H9 (cell line): ENCODE measurements at regions not wholly inside any gene's neighbourhood (a gene's known extent, or its start where the extent isn't known, plus 50 kb on each side); places are given as distances from the start of the nearest gene placed in this dataset.
A peak's percentile ranks its signal among the peaks of the same experiment; 100 is the strongest.

ENCODE experiments used
- DNase-seq: peaks from one replicate; pipeline ENCODE4 v3.0.0-alpha.2; 2017
- H2AFZ ChIP-seq: one replicate; pipeline ENCODE4 v1.6.1; 2013; ENCODE audit warnings: mild to moderate bottlenecking, low read length, control low read depth, moderate library complexity
- H2AK5ac ChIP-seq: 2 replicates; pipeline ENCODE4 v1.6.1; 2013; ENCODE audit warnings: low read length, control low read depth, mixed read lengths; ENCODE audit not compliant: insufficient read length
- H2BK120ac ChIP-seq: one replicate; pipeline ENCODE4 v1.6.1; 2013; ENCODE audit warnings: low read depth, mild to moderate bottlenecking, low read length, control low read depth, inconsistent platforms; ENCODE audit not compliant: poor library complexity, severe bottlenecking
- H2BK12ac ChIP-seq: 2 replicates; pipeline ENCODE4 v1.6.1; 2013; ENCODE audit warnings: low read length, control low read depth, mixed read lengths, low read depth; ENCODE audit not compliant: insufficient read length
- H2BK15ac ChIP-seq: 2 replicates; pipeline ENCODE4 v1.6.1; 2013; ENCODE audit warnings: low read depth, low read length, control low read depth
- H2BK20ac ChIP-seq: one replicate; pipeline ENCODE4 v1.6.1; 2013; ENCODE audit warnings: low read depth, mild to moderate bottlenecking, low read length, control low read depth, inconsistent platforms; ENCODE audit not compliant: poor library complexity, severe bottlenecking
- H2BK5ac ChIP-seq: 2 replicates; pipeline ENCODE4 v1.6.1; 2013; ENCODE audit warnings: low read length, control low read depth, mixed read lengths; ENCODE audit not compliant: insufficient read length
- H3K14ac ChIP-seq: 2 replicates; pipeline ENCODE4 v1.6.1; 2013; ENCODE audit warnings: low read length, control low read depth; ENCODE audit not compliant: insufficient read depth
- H3K18ac ChIP-seq: 2 replicates; pipeline ENCODE4 v1.6.1; 2013; ENCODE audit warnings: low read depth, mild to moderate bottlenecking, mixed read lengths, low read length, control low read depth; ENCODE audit not compliant: insufficient read length
- H3K23ac ChIP-seq: 2 replicates; pipeline ENCODE4 v1.6.1; 2013; ENCODE audit warnings: low read length, control low read depth, mixed read lengths, low read depth; ENCODE audit not compliant: insufficient read length
- H3K23me2 ChIP-seq: 2 replicates; pipeline ENCODE4 v1.6.1; 2013; ENCODE audit warnings: low read depth, mild to moderate bottlenecking, mixed read lengths, low read length, control low read depth; ENCODE audit not compliant: insufficient read length, poor library complexity, severe bottlenecking
- H3K27ac ChIP-seq: 2 replicates; pipeline ENCODE4 v1.5.1; 2013; ENCODE audit warnings: low read length, control low read depth, mixed read lengths, low read depth; ENCODE audit not compliant: insufficient read length
- H3K27me3 ChIP-seq: 2 replicates; pipeline ENCODE4 v1.6.1; 2013; ENCODE audit warnings: low read length, control low read depth, inconsistent platforms; ENCODE audit not compliant: insufficient read depth
- H3K4ac ChIP-seq: 2 replicates; pipeline ENCODE4 v1.6.1; 2013; ENCODE audit warnings: low read depth, mild to moderate bottlenecking, control low read depth, inconsistent platforms, low read length, moderate library complexity
- H3K4me1 ChIP-seq: 2 replicates; pipeline ENCODE4 v1.6.1; 2013; ENCODE audit warnings: low read length, control low read depth, inconsistent platforms; ENCODE audit not compliant: insufficient read depth
- H3K4me2 ChIP-seq: 2 replicates; pipeline ENCODE4 v1.6.1; 2013; ENCODE audit warnings: low read length, control low read depth, mixed read lengths; ENCODE audit not compliant: insufficient read length, insufficient read depth
- H3K56ac ChIP-seq: 2 replicates; pipeline ENCODE4 v1.6.1; 2013; ENCODE audit warnings: low read depth, mild to moderate bottlenecking, mixed read lengths, low read length, control low read depth; ENCODE audit not compliant: insufficient read length
- H3K79me1 ChIP-seq: 2 replicates; pipeline ENCODE4 v1.6.1; 2013; ENCODE audit warnings: low read depth, mild to moderate bottlenecking, moderate library complexity, low read length, control low read depth, inconsistent platforms; ENCODE audit not compliant: insufficient read depth, poor library complexity, severe bottlenecking
- H3K79me2 ChIP-seq: 2 replicates; pipeline ENCODE4 v1.6.1; 2013; ENCODE audit warnings: low read length, control low read depth, inconsistent platforms; ENCODE audit not compliant: insufficient read depth
- H3K9ac ChIP-seq: 2 replicates; pipeline ENCODE4 v1.6.1; 2013; ENCODE audit warnings: low read length, control low read depth, mixed read lengths; ENCODE audit not compliant: insufficient read length; ENCODE audit errors: extremely low read depth
- H3K9me3 ChIP-seq: one replicate; pipeline ENCODE4 v1.6.1; 2013; ENCODE audit warnings: low read depth, low read length, inconsistent platforms; ENCODE audit not compliant: control insufficient read depth
- H3T11ph ChIP-seq: one replicate; pipeline ENCODE4 v1.6.1; 2013; ENCODE audit warnings: mild to moderate bottlenecking, low read length, control low read depth, inconsistent platforms
- H4K20me1 ChIP-seq: one replicate; pipeline ENCODE4 v1.6.1; 2013; ENCODE audit not compliant: control insufficient read depth, insufficient read length, insufficient read depth
- H4K5ac ChIP-seq: 2 replicates; pipeline ENCODE4 v1.6.1; 2013; ENCODE audit warnings: low read depth, mild to moderate bottlenecking, mixed read lengths, low read length, control low read depth; ENCODE audit not compliant: insufficient read length
- H4K8ac ChIP-seq: replicated peaks from 2 replicates; pipeline ENCODE4 v1.6.1; 2013; ENCODE audit warnings: low read length, control low read depth, mixed read lengths, low read depth; ENCODE audit not compliant: insufficient read length
- H4K91ac ChIP-seq: 2 replicates; pipeline ENCODE4 v1.6.1; 2013; ENCODE audit warnings: low read depth, mild to moderate bottlenecking, moderate library complexity, mixed read lengths, low read length, control low read depth; ENCODE audit not compliant: insufficient read length
- H3K27ac Mint-ChIP-seq, 3 experiments: 2 replicates in 2 of 3; 3 replicates in 1 of 3; pipeline ENCODE4 v1.8.0; 2020 to 2021; ENCODE audit warnings: mixed read lengths in 3 of 3, mild to moderate bottlenecking in 1 of 3, moderate library complexity in 1 of 3
- H3K27me3 Mint-ChIP-seq: 2 replicates; pipeline ENCODE4 v1.8.0; 2021; ENCODE audit warnings: low read depth, mild to moderate bottlenecking, moderate library complexity, mixed read lengths
- H3K36me3 Mint-ChIP-seq, 3 experiments: 2 replicates in 2 of 3; 3 replicates in 1 of 3; pipeline ENCODE4 v1.8.0; 2020 to 2021; ENCODE audit warnings: low read depth in 3 of 3, mixed read lengths in 3 of 3; ENCODE audit not compliant: insufficient read depth in 1 of 3
- H3K4me1 Mint-ChIP-seq, 2 experiments: 2 replicates each; pipeline ENCODE4 v1.8.0; 2020; ENCODE audit warnings: mixed read lengths in 2 of 2
- H3K4me3 Mint-ChIP-seq, 2 experiments: 2 replicates in 1 of 2; 3 replicates in 1 of 2; pipeline ENCODE4 v1.8.0; 2020 to 2021; ENCODE audit warnings: mild to moderate bottlenecking in 2 of 2, mixed read lengths in 2 of 2, moderate library complexity in 1 of 2
- H3K9me3 Mint-ChIP-seq, 2 experiments: 2 replicates in 1 of 2; 3 replicates in 1 of 2; pipeline ENCODE4 v1.8.0; 2020; ENCODE audit warnings: mild to moderate bottlenecking in 2 of 2, mixed read lengths in 2 of 2, moderate library complexity in 1 of 2
- WGBS: extraction: QIAGEN DNeasy Blood & Tissue Kit; methylation state at CpG from one replicate; pipeline ENCODE4 v1.1.7; 2013; ENCODE audit warnings: missing lambda C conversion rate, low lambda C conversion rate, mixed read lengths; ENCODE audit not compliant: insufficient read length; ENCODE audit errors: extremely low coverage; 5-methylcytosine and 5-hydroxymethylcytosine counted together
- TF ChIP-seq, protein P1 (sequence below): fragments of 200-600 bp; sonication (generic); conservative IDR thresholded peaks from 3 replicates; pipeline ENCODE4 v1.8.0; 2021; ENCODE audit warnings: antibody characterized with exemption, mild to moderate bottlenecking

DNA sequence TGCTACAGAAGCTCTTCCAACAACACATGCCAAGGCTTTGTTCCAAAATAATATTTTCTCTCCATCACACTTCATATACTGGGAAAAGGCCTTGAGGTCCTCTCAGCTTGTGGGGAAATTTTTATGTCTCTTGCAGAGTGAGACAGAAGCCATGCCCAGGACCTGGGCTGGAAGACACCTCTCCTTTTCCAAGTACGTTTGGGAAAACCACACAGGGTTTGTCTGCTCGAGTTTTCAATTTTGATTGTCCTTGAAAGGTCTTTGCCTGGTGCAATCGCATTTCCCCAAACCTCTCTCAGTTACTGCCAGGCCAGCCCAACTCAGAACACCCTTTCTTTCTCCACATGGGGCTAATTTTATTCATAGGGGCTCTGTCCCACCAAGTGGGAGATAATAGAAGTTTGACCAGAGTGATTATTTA is 272.2 kb downstream of the OSR1 start:
- peak overlapping the region; percentile 35 for H3K27ac ChIP-seq
- no peak overlapping the region for H3K23ac ChIP-seq
- no peaks in the 10 kb centered on the region for H4K20me1 ChIP-seq
- Mint-ChIP-seq H3K27ac (peak overlapping the region; percentile 96 to 100 (median 99)), H3K27me3 (no peaks in the 10 kb centered on the region; the same call in none of the 2 replicates), H3K4me3 (peak overlapping the region; percentile 25 to 67; a peak in 2 of 5 replicates), H3K9me3 (peaks cover 7 to 8% of the 10 kb centered on the region in 2 experiments), H3K4me1 (peaks cover 34 to 39% of the 10 kb centered on the region in 2 experiments), H3K36me3 (peaks cover 5 to 13% (median 8%) of the 10 kb centered on the region in 3 experiments; a peak in 5 of 7 replicates)
- H2BK20ac ChIP-seq: no peak overlapping the region
- H3K4ac ChIP-seq: no peak overlapping the region
- no peaks in the 10 kb centered on the region for H3K79me2 ChIP-seq
- H3K4me1 ChIP-seq: no peaks in the 10 kb centered on the region; the same call in 1 of the 2 replicates
- peak; percentile 48 for DNase-seq
- no CpG with 5 or more reads among the region's 3 CpGs for WGBS
- H3K23me2 ChIP-seq: no peaks in the 10 kb centered on the region
- H3K27me3 ChIP-seq: no peaks in the 10 kb centered on the region
- H3K18ac ChIP-seq: no peak overlapping the region
- no peak overlapping the region for H3K14ac ChIP-seq
- no peak overlapping the region for H3K9ac ChIP-seq
- H3K9me3 ChIP-seq: no peaks in the 10 kb centered on the region
- H4K8ac ChIP-seq: no peak overlapping the region
- no peak overlapping the region for H2BK12ac ChIP-seq
- TF ChIP-seq, protein P1, sequence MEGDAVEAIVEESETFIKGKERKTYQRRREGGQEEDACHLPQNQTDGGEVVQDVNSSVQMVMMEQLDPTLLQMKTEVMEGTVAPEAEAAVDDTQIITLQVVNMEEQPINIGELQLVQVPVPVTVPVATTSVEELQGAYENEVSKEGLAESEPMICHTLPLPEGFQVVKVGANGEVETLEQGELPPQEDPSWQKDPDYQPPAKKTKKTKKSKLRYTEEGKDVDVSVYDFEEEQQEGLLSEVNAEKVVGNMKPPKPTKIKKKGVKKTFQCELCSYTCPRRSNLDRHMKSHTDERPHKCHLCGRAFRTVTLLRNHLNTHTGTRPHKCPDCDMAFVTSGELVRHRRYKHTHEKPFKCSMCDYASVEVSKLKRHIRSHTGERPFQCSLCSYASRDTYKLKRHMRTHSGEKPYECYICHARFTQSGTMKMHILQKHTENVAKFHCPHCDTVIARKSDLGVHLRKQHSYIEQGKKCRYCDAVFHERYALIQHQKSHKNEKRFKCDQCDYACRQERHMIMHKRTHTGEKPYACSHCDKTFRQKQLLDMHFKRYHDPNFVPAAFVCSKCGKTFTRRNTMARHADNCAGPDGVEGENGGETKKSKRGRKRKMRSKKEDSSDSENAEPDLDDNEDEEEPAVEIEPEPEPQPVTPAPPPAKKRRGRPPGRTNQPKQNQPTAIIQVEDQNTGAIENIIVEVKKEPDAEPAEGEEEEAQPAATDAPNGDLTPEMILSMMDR: no peak
- no peaks in the 10 kb centered on the region for H3K79me1 ChIP-seq
- H3K4me2 ChIP-seq: no peak overlapping the region
- H3K56ac ChIP-seq: no peak overlapping the region
- H2AK5ac ChIP-seq: no peak overlapping the region
- no peak overlapping the region for H2BK120ac ChIP-seq
- H2BK5ac ChIP-seq: no peak overlapping the region
- H4K91ac ChIP-seq: no peak overlapping the region
- no peak overlapping the region for H2BK15ac ChIP-seq
- H2AFZ ChIP-seq: no peak overlapping the region
- no peak overlapping the region for H4K5ac ChIP-seq
- H3T11ph ChIP-seq: no peak overlapping the region
